ENCODE measurements at regions not wholly inside any gene's neighbourhood (a gene's known extent, or its start where the extent isn't known, plus 50 kb on each side); places are given as distances from the start of the nearest gene placed in this dataset.

DNA sequence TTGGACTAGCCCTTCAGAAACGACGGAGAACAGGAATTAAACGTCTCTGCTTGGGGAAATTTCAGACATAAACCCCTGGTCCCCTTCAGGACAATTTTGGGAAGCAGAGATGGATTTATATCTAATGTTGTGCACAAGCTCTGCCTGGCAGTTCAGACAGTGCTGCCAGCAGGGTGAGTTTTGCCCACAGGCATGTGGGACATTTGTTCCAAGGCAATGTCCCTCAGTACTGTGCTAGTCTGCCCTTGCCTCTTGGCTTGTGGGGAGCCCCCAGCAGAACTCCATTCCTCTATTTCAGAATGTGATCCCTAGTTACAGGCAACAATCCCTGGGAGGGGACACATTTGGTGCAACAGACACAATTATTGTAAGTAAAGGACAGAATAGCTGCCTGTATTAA is 76.5 kb upstream of the GPR12 start:
- no peak for TF ChIP-seq CTCF (IDR thresholded peaks at IDR 0.05 in 2 of 3, conservative IDR thresholded peaks at IDR 0.05 in 1 of 3; ENCODE audit: control insufficient read depth in 2 of 3, extremely low read depth in 1 of 3, insufficient read depth in 1 of 3, low read depth in 3 of 3, low read length in 3 of 3)
- TF ChIP-seq E2F4 (IDR thresholded peaks at IDR 0.05; ENCODE audit: low read depth, low read length), result no peak
- TF ChIP-seq RAD21 (IDR thresholded peaks at IDR 0.05; ENCODE audit: insufficient read depth, low read depth, low read length), result no peak
- TF ChIP-seq ZNF384 (IDR thresholded peaks at IDR 0.05; ENCODE audit: borderline replicate concordance, low read depth, low read length), result no peak
- TF ChIP-seq, protein P1, sequence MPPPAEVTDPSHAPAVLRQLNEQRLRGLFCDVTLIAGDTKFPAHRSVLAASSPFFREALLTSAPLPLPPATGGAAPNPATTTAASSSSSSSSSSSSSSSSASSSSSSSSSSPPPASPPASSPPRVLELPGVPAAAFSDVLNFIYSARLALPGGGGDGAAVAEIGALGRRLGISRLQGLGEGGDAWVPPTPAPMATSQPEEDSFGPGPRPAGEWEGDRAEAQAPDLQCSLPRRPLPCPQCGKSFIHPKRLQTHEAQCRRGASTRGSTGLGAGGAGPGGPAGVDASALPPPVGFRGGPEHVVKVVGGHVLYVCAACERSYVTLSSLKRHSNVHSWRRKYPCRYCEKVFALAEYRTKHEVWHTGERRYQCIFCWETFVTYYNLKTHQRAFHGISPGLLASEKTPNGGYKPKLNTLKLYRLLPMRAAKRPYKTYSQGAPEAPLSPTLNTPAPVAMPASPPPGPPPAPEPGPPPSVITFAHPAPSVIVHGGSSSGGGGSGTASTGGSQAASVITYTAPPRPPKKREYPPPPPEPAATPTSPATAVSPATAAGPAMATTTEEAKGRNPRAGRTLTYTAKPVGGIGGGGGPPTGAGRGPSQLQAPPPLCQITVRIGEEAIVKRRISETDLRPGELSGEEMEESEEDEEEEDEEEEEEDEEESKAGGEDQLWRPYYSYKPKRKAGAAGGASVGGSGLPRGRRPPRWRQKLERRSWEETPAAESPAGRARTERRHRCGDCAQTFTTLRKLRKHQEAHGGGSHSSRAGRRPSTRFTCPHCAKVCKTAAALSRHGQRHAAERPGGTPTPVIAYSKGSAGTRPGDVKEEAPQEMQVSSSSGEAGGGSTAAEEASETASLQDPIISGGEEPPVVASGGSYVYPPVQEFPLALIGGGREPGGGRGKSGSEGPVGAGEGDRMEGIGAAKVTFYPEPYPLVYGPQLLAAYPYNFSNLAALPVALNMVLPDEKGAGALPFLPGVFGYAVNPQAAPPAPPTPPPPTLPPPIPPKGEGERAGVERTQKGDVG (CRISPR knock-in tag; IDR thresholded peaks at IDR 0.05), result no peak
- no peak for TF ChIP-seq POLR2AphosphoS5 (IDR thresholded peaks at IDR 0.05; ENCODE audit: low read length)
- TF ChIP-seq SUZ12 (IDR thresholded peaks at IDR 0.05; ENCODE audit: unreplicated experiment), result no peak
- TF ChIP-seq SKIL (IDR thresholded peaks at IDR 0.05; ENCODE audit: low read depth, poor library complexity, severe bottlenecking), result no peak
- TF ChIP-seq MYC (IDR thresholded peaks at IDR 0.05; ENCODE audit: insufficient read depth, insufficient read length, insufficient replicate concordance, low read length, severe bottlenecking), result no peak
- no peak for TF ChIP-seq NBN (IDR thresholded peaks at IDR 0.05)

Measured in GM12878 (cell line).